Loucy (cell line): ENCODE measurements at regions not wholly inside any gene's neighbourhood (a gene's known extent, or its start where the extent isn't known, plus 50 kb on each side); places are given as distances from the start of the nearest gene placed in this dataset.
"Not testable (repeated sequence)": the region's sequence is repeated elsewhere in the genome, so short reads cannot be mapped to it uniquely, and the experiment has no call there.

Source experiments
- EZH2phosphoT487 ChIP-seq: fragments of 200-600 bp; IDR thresholded peaks from 2 replicates; pipeline ENCODE4 v1.6.1; 2018; ENCODE audit warnings: antibody characterized with exemption, mild to moderate bottlenecking, moderate library complexity, borderline replicate concordance
- TF ChIP-seq, protein P1 (sequence below): fragments of 200-600 bp; sonication (generic); conservative IDR thresholded peaks from 2 replicates; pipeline ENCODE4 v1.5.1; 2014; ENCODE audit warnings: mild to moderate bottlenecking, antibody characterized with exemption, low read length

DNA sequence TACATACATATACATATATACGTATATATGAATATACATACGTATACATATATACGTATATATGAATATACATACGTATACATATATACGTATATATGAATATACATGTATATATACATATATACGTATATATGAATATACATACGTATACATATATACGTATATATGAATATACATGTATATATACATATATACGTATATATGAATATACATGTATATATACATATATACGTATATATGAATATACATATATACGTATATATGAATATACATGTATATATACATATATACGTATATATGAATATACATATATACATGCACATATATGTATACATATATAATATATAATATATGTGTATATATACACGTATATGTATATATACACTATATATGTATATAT lies 384.0 kb downstream of the TFAP2B start:
- TF ChIP-seq, protein P1, sequence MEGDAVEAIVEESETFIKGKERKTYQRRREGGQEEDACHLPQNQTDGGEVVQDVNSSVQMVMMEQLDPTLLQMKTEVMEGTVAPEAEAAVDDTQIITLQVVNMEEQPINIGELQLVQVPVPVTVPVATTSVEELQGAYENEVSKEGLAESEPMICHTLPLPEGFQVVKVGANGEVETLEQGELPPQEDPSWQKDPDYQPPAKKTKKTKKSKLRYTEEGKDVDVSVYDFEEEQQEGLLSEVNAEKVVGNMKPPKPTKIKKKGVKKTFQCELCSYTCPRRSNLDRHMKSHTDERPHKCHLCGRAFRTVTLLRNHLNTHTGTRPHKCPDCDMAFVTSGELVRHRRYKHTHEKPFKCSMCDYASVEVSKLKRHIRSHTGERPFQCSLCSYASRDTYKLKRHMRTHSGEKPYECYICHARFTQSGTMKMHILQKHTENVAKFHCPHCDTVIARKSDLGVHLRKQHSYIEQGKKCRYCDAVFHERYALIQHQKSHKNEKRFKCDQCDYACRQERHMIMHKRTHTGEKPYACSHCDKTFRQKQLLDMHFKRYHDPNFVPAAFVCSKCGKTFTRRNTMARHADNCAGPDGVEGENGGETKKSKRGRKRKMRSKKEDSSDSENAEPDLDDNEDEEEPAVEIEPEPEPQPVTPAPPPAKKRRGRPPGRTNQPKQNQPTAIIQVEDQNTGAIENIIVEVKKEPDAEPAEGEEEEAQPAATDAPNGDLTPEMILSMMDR, result not testable (repeated sequence)
- not testable (repeated sequence) for TF ChIP-seq EZH2phosphoT487
